Activated T-cell treated with anti-CD3 and anti-CD28 coated beads, Interleukin-2, amount 50 U/mL, for 72 hours (primary cell): ENCODE measurements at regions not wholly inside any gene's neighbourhood (a gene's known extent, or its start where the extent isn't known, plus 50 kb on each side); places are given as distances from the start of the nearest gene placed in this dataset.
"Not testable (repeated sequence)": the region's sequence is repeated elsewhere in the genome, so short reads cannot be mapped to it uniquely, and the experiment has no call there.

Experiments
- ATAC-seq, 2 donors: fragments of 150-1000 bp; cut with Tn5 transposase; replicated peaks in 1 of 2; 2 replicates each; pipeline ENCODE4 v1.10.0; 2021; ENCODE audit warnings: moderate library complexity in 2 of 2, mild to moderate bottlenecking in 1 of 2
- DNase-seq, 2 donors: peaks; one replicate each; pipeline ENCODE4 v3.0.0; 2021 to 2022; ENCODE audit warnings: mixed read lengths in 1 of 2
- H3K27ac Mint-ChIP-seq: one replicate; pipeline ENCODE4 v1.8.0; 2022; ENCODE audit warnings: mild to moderate bottlenecking, moderate library complexity, mixed read lengths
- H3K27me3 Mint-ChIP-seq: one replicate; pipeline ENCODE4 v1.8.0; 2022; ENCODE audit warnings: low read depth, mixed read lengths
- H3K36me3 Mint-ChIP-seq, 2 donors: one replicate each; pipeline ENCODE4 v1.8.0; 2022; ENCODE audit warnings: mixed read lengths in 2 of 2, mild to moderate bottlenecking in 1 of 2; ENCODE audit not compliant: insufficient read depth in 2 of 2
- H3K4me1 Mint-ChIP-seq: one replicate; pipeline ENCODE4 v1.8.0; 2022; ENCODE audit warnings: low read depth, mixed read lengths
- H3K4me3 Mint-ChIP-seq, 2 donors: one replicate each; pipeline ENCODE4 v1.8.0; 2022; ENCODE audit warnings: mild to moderate bottlenecking in 2 of 2, mixed read lengths in 2 of 2, moderate library complexity in 2 of 2
- H3K9me3 Mint-ChIP-seq, 2 donors: one replicate each; pipeline ENCODE4 v1.8.0; 2022; ENCODE audit warnings: mixed read lengths in 2 of 2

- not testable (repeated sequence) for H3K36me3 Mint-ChIP-seq, H3K27me3 Mint-ChIP-seq, H3K4me3 Mint-ChIP-seq, DNase-seq, ATAC-seq, H3K27ac Mint-ChIP-seq, H3K9me3 Mint-ChIP-seq
- H3K4me1 Mint-ChIP-seq, result peaks cover 18% of the 10 kb centered on the region
Observed at GRCh38 chr7:76135263-76135662, 66.4 kb upstream of the SRRM3 start.

- not testable (repeated sequence) for H3K4me1 Mint-ChIP-seq, ATAC-seq, H3K27ac Mint-ChIP-seq, H3K27me3 Mint-ChIP-seq, H3K9me3 Mint-ChIP-seq, DNase-seq, H3K36me3 Mint-ChIP-seq, H3K4me3 Mint-ChIP-seq
Observed at GRCh38 chr7:76138577-76139313, 63.0 kb upstream of the SRRM3 start.

GRCh38 chr7:76139670-76140069 is 62.0 kb upstream of the SRRM3 start:
- peaks cover 0 to 2% of the 10 kb centered on the region in 2 donors for H3K36me3 Mint-ChIP-seq
- DNase-seq, result no peak
- H3K27ac Mint-ChIP-seq, result no peak overlapping the region
- no peaks in the 10 kb centered on the region for H3K4me1 Mint-ChIP-seq
- H3K4me3 Mint-ChIP-seq, result no peak overlapping the region
- no peaks in the 10 kb centered on the region for H3K27me3 Mint-ChIP-seq
- no peaks in the 10 kb centered on the region for H3K9me3 Mint-ChIP-seq
- no peak for ATAC-seq

- not testable (repeated sequence) for H3K27ac Mint-ChIP-seq, H3K27me3 Mint-ChIP-seq, H3K9me3 Mint-ChIP-seq, ATAC-seq, DNase-seq, H3K4me1 Mint-ChIP-seq, H3K36me3 Mint-ChIP-seq, H3K4me3 Mint-ChIP-seq
Observed at GRCh38 chr7:76140259-76140658, 61.4 kb upstream of the SRRM3 start.

DNA sequence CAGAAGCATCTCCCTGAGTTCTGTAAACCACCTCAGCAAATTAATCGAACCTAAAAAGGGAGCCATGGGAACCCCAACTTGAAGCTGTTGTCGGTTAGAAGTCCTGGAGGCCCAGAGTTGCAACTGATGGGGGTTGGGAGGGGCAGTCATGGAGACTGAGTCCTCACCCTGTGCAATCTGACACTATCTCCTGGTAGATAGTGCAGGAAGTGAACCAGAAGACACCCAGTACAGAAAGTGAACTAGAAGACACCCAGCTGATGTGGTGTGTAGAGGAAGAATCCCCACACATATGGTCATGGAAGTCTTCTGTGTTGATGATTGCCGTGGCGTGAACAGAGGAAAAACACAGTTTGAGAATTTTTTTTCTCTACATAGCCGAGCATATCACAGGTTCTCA is 58.8 kb upstream of the SRRM3 start:
- ATAC-seq, result no peak
- Mint-ChIP-seq H3K4me1 (no peaks in the 10 kb centered on the region), H3K27me3 (no peaks in the 10 kb centered on the region), H3K36me3 (peaks cover 0 to 2% of the 10 kb centered on the region in 2 donors), H3K4me3 (no peak overlapping the region), H3K9me3 (no peaks in the 10 kb centered on the region), H3K27ac (no peak overlapping the region)
- no peak for DNase-seq

GRCh38 chr7:76144664-76145270 is 56.9 kb upstream of the SRRM3 start:
- H3K4me3 Mint-ChIP-seq, H3K4me1 Mint-ChIP-seq, DNase-seq, ATAC-seq, H3K9me3 Mint-ChIP-seq, H3K27me3 Mint-ChIP-seq, H3K27ac Mint-ChIP-seq, H3K36me3 Mint-ChIP-seq: not testable (repeated sequence)

DNA sequence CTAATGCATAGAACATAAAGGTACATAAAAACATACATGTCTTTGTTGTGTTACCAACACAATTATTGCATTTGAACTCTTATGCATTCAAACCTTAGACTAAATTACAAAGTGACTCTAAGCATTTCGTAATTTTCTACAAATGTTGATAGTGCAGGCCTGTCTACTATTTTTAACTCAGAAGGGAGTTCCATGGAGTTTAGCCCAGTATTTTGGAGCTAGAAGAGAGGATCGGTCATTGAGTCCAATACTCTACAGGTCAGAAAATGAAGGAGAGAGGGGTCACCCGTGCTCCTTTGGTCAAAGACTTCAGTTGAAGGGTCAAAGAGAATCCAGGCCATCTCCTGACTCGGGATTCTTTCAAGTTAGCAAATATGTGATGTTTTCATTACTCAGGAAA is 55.3 kb upstream of the SRRM3 start:
- Mint-ChIP-seq H3K4me1 (peaks cover 5% of the 10 kb centered on the region), H3K9me3 (no peaks in the 10 kb centered on the region), H3K4me3 (no peak overlapping the region), H3K27ac (no peak overlapping the region), H3K36me3 (no peaks in the 10 kb centered on the region), H3K27me3 (no peaks in the 10 kb centered on the region)
- no peak for ATAC-seq
- DNase-seq, result no peak

- not testable (repeated sequence) for H3K27ac Mint-ChIP-seq, DNase-seq, H3K36me3 Mint-ChIP-seq, ATAC-seq, H3K4me3 Mint-ChIP-seq, H3K27me3 Mint-ChIP-seq, H3K9me3 Mint-ChIP-seq
- H3K4me1 Mint-ChIP-seq, result peaks cover 16% of the 10 kb centered on the region
Observed at GRCh38 chr7:76148947-76149346, 52.7 kb upstream of the SRRM3 start.

- Mint-ChIP-seq H3K27ac (no peak overlapping the region), H3K36me3 (no peaks in the 10 kb centered on the region), H3K9me3 (no peaks in the 10 kb centered on the region), H3K4me1 (peaks cover 20% of the 10 kb centered on the region), H3K4me3 (peak overlapping the region in 1 of 2 donors; percentile 31), H3K27me3 (no peaks in the 10 kb centered on the region)
- DNase-seq (no peak), ATAC-seq (no peak)
Observed at GRCh38 chr7:76149847-76150691, 51.6 kb upstream of the SRRM3 start.
